Fibroblast of lung (primary cell): ENCODE measurements at regions not wholly inside any gene's neighbourhood (a gene's known extent, or its start where the extent isn't known, plus 50 kb on each side); places are given as distances from the start of the nearest gene placed in this dataset.
A peak's percentile ranks its signal among the peaks of the same experiment; 100 is the strongest.

ENCODE experiments used
- DNase-seq, 2 donors: peaks; one replicate each; pipeline versions ENCODE4 v3.0.0 to v3.0.0-alpha.2; 2010; ENCODE audit warnings: low read depth in 2 of 2
- H2AFZ ChIP-seq: 2 replicates; pipeline ENCODE4 v1.5.1; 2012; ENCODE audit warnings: low read length, control low read depth, inconsistent platforms
- H3K27ac ChIP-seq: 2 replicates; pipeline ENCODE4 v1.5.1; 2011; ENCODE audit warnings: low read length, control low read depth; ENCODE audit not compliant: insufficient read depth
- H3K27me3 ChIP-seq: 2 replicates; pipeline ENCODE4 v1.5.1; 2011; ENCODE audit warnings: mild to moderate bottlenecking, low read length; ENCODE audit not compliant: control insufficient read depth, insufficient read depth
- H3K36me3 ChIP-seq: 2 replicates; pipeline ENCODE4 v1.5.1; 2011; ENCODE audit warnings: low read length; ENCODE audit not compliant: control insufficient read depth, insufficient read depth
- H3K4me1 ChIP-seq: 2 replicates; pipeline ENCODE4 v1.5.1; 2011; ENCODE audit warnings: low read length; ENCODE audit not compliant: control insufficient read depth, insufficient read depth; ENCODE audit errors: extremely low read depth
- H3K4me2 ChIP-seq: 2 replicates; pipeline ENCODE4 v1.5.1; 2011; ENCODE audit warnings: low read length, control low read depth; ENCODE audit not compliant: insufficient read depth; ENCODE audit errors: extremely low read depth
- H3K4me3 ChIP-seq, 4 experiments: fragments of 200-600 bp in 1 of 4; sonication (generic) in 1 of 4; replicated peaks in 1 of 4; 2 replicates each; pipeline ENCODE4 v1.5.1; 2011 to 2016; ENCODE audit warnings: low read length in 4 of 4, low read depth in 3 of 4, mild to moderate bottlenecking in 3 of 4, control low read depth in 2 of 4, inconsistent platforms in 1 of 4, mixed read lengths in 1 of 4; ENCODE audit not compliant: insufficient read depth in 1 of 4; ENCODE audit errors: control extremely low read depth in 1 of 4
- H3K79me2 ChIP-seq: 2 replicates; pipeline ENCODE4 v1.5.1; 2012; ENCODE audit warnings: mild to moderate bottlenecking, low read length, inconsistent platforms; ENCODE audit not compliant: control insufficient read depth, insufficient read depth
- H3K9ac ChIP-seq: 2 replicates; pipeline ENCODE4 v1.5.1; 2011; ENCODE audit warnings: mild to moderate bottlenecking, low read length, control low read depth; ENCODE audit not compliant: insufficient read depth
- H3K9me3 ChIP-seq: 2 replicates; pipeline ENCODE4 v1.5.1; 2012; ENCODE audit warnings: low read depth, low read length; ENCODE audit not compliant: control insufficient read depth, insufficient read depth
- H4K20me1 ChIP-seq: 2 replicates; pipeline ENCODE4 v1.5.1; 2011; ENCODE audit warnings: low read length; ENCODE audit not compliant: control insufficient read depth, insufficient read depth; ENCODE audit errors: extremely low read depth
- EZH2 ChIP-seq: IDR thresholded peaks from 2 replicates; pipeline ENCODE4 v1.5.1; 2012; ENCODE audit warnings: low read length, control low read depth, mild to moderate bottlenecking; ENCODE audit errors: missing control alignments
- TF ChIP-seq, protein P1 (sequence below), 2 donors: IDR thresholded peaks in 1 of 2; conservative IDR thresholded peaks in 1 of 2; 1 replicate in 1 of 2; 2 replicates in 1 of 2; pipeline ENCODE4 v1.5.1; 2011 to 2012; ENCODE audit warnings: low read length in 2 of 2, control low read depth in 1 of 2, inconsistent platforms in 1 of 2, low read depth in 1 of 2, mild to moderate bottlenecking in 1 of 2

DNA sequence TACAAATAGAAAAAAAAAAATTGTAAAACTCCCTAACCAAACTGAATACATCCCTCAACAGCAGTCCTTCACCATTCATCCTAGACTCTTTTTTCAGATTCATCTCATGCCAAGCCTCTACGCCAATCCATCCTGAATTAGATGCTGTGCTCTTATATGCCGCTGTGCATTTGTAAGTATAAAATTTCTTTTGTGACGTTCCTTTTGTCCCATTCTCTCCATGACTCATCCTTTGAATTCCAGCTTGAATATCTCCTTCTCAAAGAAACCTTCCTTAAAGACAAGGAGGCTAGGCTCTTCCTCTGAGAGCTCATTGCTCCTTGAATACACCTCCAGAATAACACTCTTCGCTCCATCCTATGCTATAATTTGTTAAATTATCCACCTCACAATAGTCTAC is 359.2 kb downstream of the RMST start:
- Histone ChIP-seq H3K9me3 (no peaks in the 10 kb centered on the region), H4K20me1 (no peaks in the 10 kb centered on the region), H3K4me3 (no peak overlapping the region), H3K79me2 (no peaks in the 10 kb centered on the region), H3K4me2 (no peak overlapping the region), H2AFZ (no peak overlapping the region), H3K27ac (no peak overlapping the region), H3K4me1 (no peaks in the 10 kb centered on the region), H3K36me3 (no peaks in the 10 kb centered on the region), H3K9ac (no peak overlapping the region), H3K27me3 (no peaks in the 10 kb centered on the region)
- no peak for DNase-seq
- TF ChIP-seq, protein P1, sequence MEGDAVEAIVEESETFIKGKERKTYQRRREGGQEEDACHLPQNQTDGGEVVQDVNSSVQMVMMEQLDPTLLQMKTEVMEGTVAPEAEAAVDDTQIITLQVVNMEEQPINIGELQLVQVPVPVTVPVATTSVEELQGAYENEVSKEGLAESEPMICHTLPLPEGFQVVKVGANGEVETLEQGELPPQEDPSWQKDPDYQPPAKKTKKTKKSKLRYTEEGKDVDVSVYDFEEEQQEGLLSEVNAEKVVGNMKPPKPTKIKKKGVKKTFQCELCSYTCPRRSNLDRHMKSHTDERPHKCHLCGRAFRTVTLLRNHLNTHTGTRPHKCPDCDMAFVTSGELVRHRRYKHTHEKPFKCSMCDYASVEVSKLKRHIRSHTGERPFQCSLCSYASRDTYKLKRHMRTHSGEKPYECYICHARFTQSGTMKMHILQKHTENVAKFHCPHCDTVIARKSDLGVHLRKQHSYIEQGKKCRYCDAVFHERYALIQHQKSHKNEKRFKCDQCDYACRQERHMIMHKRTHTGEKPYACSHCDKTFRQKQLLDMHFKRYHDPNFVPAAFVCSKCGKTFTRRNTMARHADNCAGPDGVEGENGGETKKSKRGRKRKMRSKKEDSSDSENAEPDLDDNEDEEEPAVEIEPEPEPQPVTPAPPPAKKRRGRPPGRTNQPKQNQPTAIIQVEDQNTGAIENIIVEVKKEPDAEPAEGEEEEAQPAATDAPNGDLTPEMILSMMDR (conservative IDR thresholded peaks at IDR 0.05 in 1 of 2, IDR thresholded peaks at IDR 0.05 in 1 of 2; ENCODE audit: low read depth in 1 of 2, low read length in 2 of 2), result no peak
- no peak for TF ChIP-seq EZH2

DNA sequence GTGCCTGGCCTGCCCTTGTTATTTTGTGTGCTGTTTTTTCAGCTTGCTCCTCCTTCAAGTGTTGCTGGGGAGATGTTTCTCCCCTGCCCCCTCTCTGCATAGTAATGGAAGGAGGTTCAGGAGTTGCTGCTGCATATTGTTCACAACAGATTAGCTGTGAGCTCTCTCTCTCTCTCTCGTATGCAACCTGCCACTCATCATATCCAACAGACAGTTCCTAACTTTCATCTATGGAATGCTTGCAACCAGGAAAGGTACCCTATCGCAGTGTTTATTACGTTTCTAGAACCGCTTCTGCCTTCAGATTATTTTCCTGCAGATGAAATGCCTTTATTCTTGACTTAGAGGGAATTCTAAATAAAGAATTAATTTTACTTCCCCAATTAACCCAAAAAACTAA is 372.9 kb downstream of the RMST start:
- no peak overlapping the region for H2AFZ ChIP-seq
- no peaks in the 10 kb centered on the region for H4K20me1 ChIP-seq
- no peaks in the 10 kb centered on the region for H3K27me3 ChIP-seq
- H3K79me2 ChIP-seq, result no peaks in the 10 kb centered on the region
- no peak overlapping the region for H3K27ac ChIP-seq
- no peak for DNase-seq
- no peaks in the 10 kb centered on the region for H3K4me1 ChIP-seq
- H3K9me3 ChIP-seq, result no peaks in the 10 kb centered on the region
- H3K4me3 ChIP-seq, result no peak overlapping the region
- TF ChIP-seq EZH2, result no peak
- TF ChIP-seq, protein P1 (conservative IDR thresholded peaks at IDR 0.05 in 1 of 2, IDR thresholded peaks at IDR 0.05 in 1 of 2; ENCODE audit: low read depth in 1 of 2, low read length in 2 of 2), result no peak
- H3K36me3 ChIP-seq, result no peaks in the 10 kb centered on the region
- no peak overlapping the region for H3K4me2 ChIP-seq
- H3K9ac ChIP-seq, result no peak overlapping the region

DNA sequence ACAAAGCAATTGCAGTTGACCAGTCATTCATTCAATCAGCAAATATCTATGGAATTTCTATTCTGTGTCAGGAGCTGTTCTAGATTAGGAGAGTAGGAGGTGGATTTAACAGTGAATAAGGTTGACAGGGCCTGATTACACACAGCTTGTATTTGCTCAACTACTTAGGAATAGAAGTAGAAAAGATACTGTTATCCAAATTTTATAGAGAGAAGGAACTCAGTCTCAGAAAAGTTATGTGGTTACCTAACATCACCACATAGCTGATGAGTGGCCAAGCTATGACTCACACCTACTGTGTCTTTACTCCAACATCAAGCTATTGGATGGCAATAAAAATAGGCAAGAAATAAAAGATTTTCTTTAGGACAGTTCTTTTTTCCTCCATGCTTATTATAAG is 374.8 kb downstream of the RMST start:
- no peak overlapping the region for H3K4me2 ChIP-seq
- DNase-seq, result peak; percentile 43 to 67

More for the DNA sequence above, 374.8 kb downstream of the RMST start:
- Histone ChIP-seq H2AFZ (no peak overlapping the region), H3K27ac (no peak overlapping the region), H3K9ac (no peak overlapping the region), H3K9me3 (no peaks in the 10 kb centered on the region), H4K20me1 (no peaks in the 10 kb centered on the region), H3K27me3 (no peaks in the 10 kb centered on the region), H3K4me3 (no peak overlapping the region), H3K4me1 (no peaks in the 10 kb centered on the region), H3K79me2 (no peaks in the 10 kb centered on the region), H3K36me3 (no peaks in the 10 kb centered on the region)
- TF ChIP-seq, protein P1 (conservative IDR thresholded peaks at IDR 0.05 in 1 of 2, IDR thresholded peaks at IDR 0.05 in 1 of 2; ENCODE audit: low read depth in 1 of 2, low read length in 2 of 2), result no peak
- TF ChIP-seq EZH2, result no peak
